Liver (tissue), 8 donors: ENCODE measurements at regions not wholly inside any gene's neighbourhood (a gene's known extent, or its start where the extent isn't known, plus 50 kb on each side); places are given as distances from the start of the nearest gene placed in this dataset.
"Not testable (repeated sequence)": the region's sequence is repeated elsewhere in the genome, so short reads cannot be mapped to it uniquely, and the experiment has no call there.

Experiments used
- DNase-seq: peaks from one replicate; pipeline ENCODE4 v3.0.0-alpha.2; 2017; ENCODE audit warnings: low spot score
- H3K27ac ChIP-seq, 2 donors: one replicate each; pipeline ENCODE4 v1.7.0; 2013; ENCODE audit warnings: inconsistent platforms in 2 of 2, low read length in 2 of 2, control low read depth in 1 of 2, low read depth in 1 of 2, mild to moderate bottlenecking in 1 of 2
- H3K27me3 ChIP-seq, 4 donors: one replicate each; pipeline versions ENCODE4 v1.6.1 to v1.7.0; 2013; ENCODE audit warnings: low read length in 3 of 4, inconsistent platforms in 1 of 4, mild to moderate bottlenecking in 1 of 4, moderate library complexity in 1 of 4; ENCODE audit not compliant: control insufficient read depth in 4 of 4, insufficient read depth in 4 of 4
- H3K36me3 ChIP-seq, 4 donors: one replicate each; pipeline versions ENCODE4 v1.6.1 to v1.7.0; 2013; ENCODE audit warnings: low read length in 3 of 4, mild to moderate bottlenecking in 3 of 4, low read depth in 1 of 4, moderate library complexity in 1 of 4; ENCODE audit not compliant: control insufficient read depth in 4 of 4, insufficient read depth in 3 of 4
- H3K4me1 ChIP-seq, 4 donors: one replicate each; pipeline versions ENCODE4 v1.6.1 to v1.7.0; 2013; ENCODE audit warnings: low read length in 3 of 4, mild to moderate bottlenecking in 3 of 4, moderate library complexity in 1 of 4; ENCODE audit not compliant: control insufficient read depth in 4 of 4, insufficient read depth in 4 of 4
- H3K4me3 ChIP-seq, 3 donors: one replicate each; pipeline versions ENCODE4 v1.6.1 to v1.7.0; 2013; ENCODE audit warnings: low read length in 3 of 3, control low read depth in 1 of 3, low read depth in 1 of 3, mild to moderate bottlenecking in 1 of 3
- H3K9ac ChIP-seq, 2 donors: one replicate each; pipeline ENCODE4 v1.7.0; 2013; ENCODE audit warnings: low read length in 2 of 2, mild to moderate bottlenecking in 2 of 2, moderate library complexity in 2 of 2, control low read depth in 1 of 2, low read depth in 1 of 2
- H3K9me3 ChIP-seq, 4 donors: one replicate each; pipeline versions ENCODE4 v1.6.1 to v1.7.0; 2013; ENCODE audit warnings: low read length in 3 of 4; ENCODE audit not compliant: control insufficient read depth in 4 of 4
- ATF3 ChIP-seq: IDR thresholded peaks from 2 replicates; pipeline ENCODE4 v1.6.1; 2016; ENCODE audit warnings: antibody characterized with exemption
- CTCF ChIP-seq: fragments of 150-350 bp; IDR thresholded peaks from 2 replicates; pipeline ENCODE4 v1.5.1; 2017; ENCODE audit warnings: improper control_type of control experiment, low read depth, low read length; ENCODE audit not compliant: missing input control
- FOXA1 ChIP-seq: IDR thresholded peaks from 2 replicates; pipeline ENCODE4 v1.6.1; 2016; ENCODE audit warnings: antibody characterized with exemption
- GABPA ChIP-seq, 2 donors: IDR thresholded peaks in 1 of 2; conservative IDR thresholded peaks in 1 of 2; 2 replicates each; pipeline ENCODE4 v1.6.1; 2016; ENCODE audit warnings: antibody characterized with exemption in 2 of 2, mild to moderate bottlenecking in 1 of 2, moderate library complexity in 1 of 2
- HNF4A ChIP-seq, 2 donors: conservative IDR thresholded peaks; 2 replicates each; pipeline ENCODE4 v1.6.1; 2016; ENCODE audit warnings: antibody characterized with exemption in 2 of 2, mild to moderate bottlenecking in 2 of 2
- RXRA ChIP-seq, 2 donors: IDR thresholded peaks; 2 replicates each; pipeline ENCODE4 v1.6.1; 2017 to 2018; ENCODE audit warnings: antibody characterized with exemption in 2 of 2, mild to moderate bottlenecking in 1 of 2
- TAF1 ChIP-seq: conservative IDR thresholded peaks from 2 replicates; pipeline ENCODE4 v1.6.1; 2016; ENCODE audit warnings: antibody characterized with exemption, mild to moderate bottlenecking
- ZBTB33 ChIP-seq: IDR thresholded peaks from 2 replicates; pipeline ENCODE4 v1.6.1; 2016; ENCODE audit warnings: antibody characterized with exemption
- WGBS: extraction: QIAGEN DNeasy Blood & Tissue Kit; methylation state at CpG from one replicate; pipeline ENCODE4 v1.1.7; 2013; 5-methylcytosine and 5-hydroxymethylcytosine counted together
- donor health status: healthy.
- donor health status: healthy.
- donor health status: healthy.
- donor health status: healthy.
- donor health status: healthy.

GRCh38 chr7:50251765-50252164, 52.8 kb upstream of the IKZF1 start:
- H3K4me1 ChIP-seq = no peaks in the 10 kb centered on the region
- H3K27ac ChIP-seq = no peak overlapping the region
- WGBS = 73% methylated on average over 3 of the region's 3 CpGs
- H3K9me3 ChIP-seq = peaks cover 0 to 5% (median 0%) of the 10 kb centered on the region in 4 donors
- DNase-seq = no peak
- no peak overlapping the region for H3K4me3 ChIP-seq
- TF ChIP-seq ATF3 = no peak
- TF ChIP-seq ZBTB33 = no peak
- TF ChIP-seq TAF1 = no peak
- no peak for TF ChIP-seq CTCF
- no peak for TF ChIP-seq FOXA1
- no peak for TF ChIP-seq GABPA (IDR thresholded peaks at IDR 0.05 in 1 of 2, conservative IDR thresholded peaks at IDR 0.05 in 1 of 2)
- no peaks in the 10 kb centered on the region for H3K36me3 ChIP-seq
- H3K27me3 ChIP-seq = peaks cover 0 to 3% (median 0%) of the 10 kb centered on the region in 4 donors
- no peak overlapping the region for H3K9ac ChIP-seq

GRCh38 chr7:50246551-50246950, 58.0 kb upstream of the IKZF1 start:
- Histone ChIP-seq H3K27me3 (no peaks in the 10 kb centered on the region), H3K4me1 (no peaks in the 10 kb centered on the region), H3K9me3 (peaks cover 0 to 10% (median 2%) of the 10 kb centered on the region in 4 donors), H3K27ac (no peak overlapping the region), H3K9ac (no peak overlapping the region), H3K36me3 (no peaks in the 10 kb centered on the region), H3K4me3 (no peak overlapping the region)
- WGBS = 64% methylated on average over 2 of the region's 2 CpGs
- DNase-seq = no peak
- no peak for TF ChIP-seq GABPA (IDR thresholded peaks at IDR 0.05 in 1 of 2, conservative IDR thresholded peaks at IDR 0.05 in 1 of 2)
- no peak for TF ChIP-seq RXRA (IDR thresholded peaks at IDR 0.05)
- no peak for TF ChIP-seq HNF4A (conservative IDR thresholded peaks at IDR 0.05)

- not testable (repeated sequence) for H3K36me3 ChIP-seq, DNase-seq
These were observed 62.4 kb upstream of the IKZF1 start for GRCh38 chr7:50242111-50242510.

GRCh38 chr7:50240699-50241098, 63.8 kb upstream of the IKZF1 start:
- H3K4me1 ChIP-seq, H3K9me3 ChIP-seq, H3K9ac ChIP-seq, H3K27me3 ChIP-seq, H3K4me3 ChIP-seq, H3K27ac ChIP-seq, DNase-seq, H3K36me3 ChIP-seq: not testable (repeated sequence)

More at GRCh38 chr7:50242111-50242510, 62.4 kb upstream of the IKZF1 start:
- not testable (repeated sequence) for H3K9ac ChIP-seq, H3K27me3 ChIP-seq, H3K27ac ChIP-seq, H3K4me3 ChIP-seq, H3K9me3 ChIP-seq, H3K4me1 ChIP-seq
